ENCODE measurements at regions not wholly inside any gene's neighbourhood (a gene's known extent, or its start where the extent isn't known, plus 50 kb on each side); places are given as distances from the start of the nearest gene placed in this dataset.

- TF ChIP-seq CTCF (conservative IDR thresholded peaks at IDR 0.05; ENCODE audit: control insufficient read depth, insufficient read depth, low read depth, low read length): no peak
- no peak for DNase-seq (ENCODE audit: low read depth)
- H3K4me3 ChIP-seq (ENCODE audit: control insufficient read depth, low read depth, low read length): no peak overlapping the region
These were observed 123.5 kb upstream of the FRMD4A start for GRCh38 chr10:14454206-14454605.

GRCh38 chr10:14453593-14453992 lies 122.9 kb upstream of the FRMD4A start:
- no peak for DNase-seq (ENCODE audit: low read depth)
- H3K4me3 ChIP-seq (ENCODE audit: control insufficient read depth, low read depth, low read length): no peak overlapping the region
- no peak for TF ChIP-seq CTCF (conservative IDR thresholded peaks at IDR 0.05; ENCODE audit: control insufficient read depth, insufficient read depth, low read depth, low read length)

- no peak for TF ChIP-seq CTCF (conservative IDR thresholded peaks at IDR 0.05; ENCODE audit: control insufficient read depth, insufficient read depth, low read depth, low read length)
- no peak for DNase-seq (ENCODE audit: low read depth)
- H3K4me3 ChIP-seq (ENCODE audit: control insufficient read depth, low read depth, low read length): no peak overlapping the region
These were observed 120.6 kb upstream of the FRMD4A start for GRCh38 chr10:14451341-14451740.

- no peak for TF ChIP-seq CTCF (conservative IDR thresholded peaks at IDR 0.05; ENCODE audit: control insufficient read depth, insufficient read depth, low read depth, low read length)
- no peak for DNase-seq (ENCODE audit: low read depth)
- no peak overlapping the region for H3K4me3 ChIP-seq (ENCODE audit: control insufficient read depth, low read depth, low read length)
These were observed 119.3 kb upstream of the FRMD4A start for GRCh38 chr10:14450041-14450491.

GRCh38 chr10:14449293-14449815 lies 118.6 kb upstream of the FRMD4A start:
- H3K4me3 ChIP-seq (ENCODE audit: control insufficient read depth, low read depth, low read length): no peak overlapping the region
- no peak for DNase-seq (ENCODE audit: low read depth)
- no peak for TF ChIP-seq CTCF (conservative IDR thresholded peaks at IDR 0.05; ENCODE audit: control insufficient read depth, insufficient read depth, low read depth, low read length)

GRCh38 chr10:14448197-14448990 lies 117.7 kb upstream of the FRMD4A start:
- no peak for DNase-seq (ENCODE audit: low read depth)
- H3K4me3 ChIP-seq (ENCODE audit: control insufficient read depth, low read depth, low read length): no peak overlapping the region
- no peak for TF ChIP-seq CTCF (conservative IDR thresholded peaks at IDR 0.05; ENCODE audit: control insufficient read depth, insufficient read depth, low read depth, low read length)

All from fibroblast of mammary gland (primary cell).